HS-5 (cell line): ENCODE measurements at regions not wholly inside any gene's neighbourhood (a gene's known extent, or its start where the extent isn't known, plus 50 kb on each side); places are given as distances from the start of the nearest gene placed in this dataset.

ENCODE experiments used
- DNase-seq: peaks from one replicate; pipeline ENCODE4 v3.0.0-alpha.2; 2012; ENCODE audit warnings: low read depth

DNA sequence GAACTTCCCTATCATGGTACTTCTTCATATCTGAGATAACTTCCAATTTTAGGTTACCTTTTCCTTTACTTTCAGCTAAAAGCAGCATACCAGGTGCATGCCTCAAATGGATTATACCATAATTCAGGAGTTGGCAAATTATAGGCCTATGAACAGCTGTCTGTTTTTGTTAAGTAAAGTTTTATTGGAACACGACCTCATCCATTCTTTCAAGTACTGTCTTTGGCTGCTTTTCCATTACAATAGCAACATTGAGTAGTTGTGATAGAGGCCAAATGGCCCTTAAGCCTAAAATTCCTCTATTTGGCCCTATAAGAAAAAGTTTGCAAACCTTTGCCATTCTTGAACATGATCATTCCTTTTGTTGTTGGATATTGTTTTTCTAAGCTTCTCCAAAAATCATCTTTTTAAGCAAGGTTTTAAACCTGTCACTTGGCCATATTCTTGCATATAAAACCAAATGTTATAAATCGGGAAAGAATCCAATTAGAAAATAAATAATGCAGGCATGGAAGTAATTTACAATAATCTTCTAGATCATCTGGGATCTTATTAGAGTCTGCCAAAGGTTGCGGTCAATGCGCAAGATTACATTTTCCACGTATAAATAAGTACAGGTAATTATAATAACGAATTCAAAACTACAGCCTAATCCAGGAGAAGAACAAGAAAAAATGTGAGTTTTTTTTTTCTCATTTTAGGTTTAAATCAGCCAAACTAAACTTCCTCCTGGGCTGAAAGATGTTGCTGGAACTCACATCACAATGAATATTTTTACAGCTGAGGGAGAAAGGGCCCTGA lies 226.5 kb upstream of the ANKRD55 start:
- DNase-seq, result no peak

DNA sequence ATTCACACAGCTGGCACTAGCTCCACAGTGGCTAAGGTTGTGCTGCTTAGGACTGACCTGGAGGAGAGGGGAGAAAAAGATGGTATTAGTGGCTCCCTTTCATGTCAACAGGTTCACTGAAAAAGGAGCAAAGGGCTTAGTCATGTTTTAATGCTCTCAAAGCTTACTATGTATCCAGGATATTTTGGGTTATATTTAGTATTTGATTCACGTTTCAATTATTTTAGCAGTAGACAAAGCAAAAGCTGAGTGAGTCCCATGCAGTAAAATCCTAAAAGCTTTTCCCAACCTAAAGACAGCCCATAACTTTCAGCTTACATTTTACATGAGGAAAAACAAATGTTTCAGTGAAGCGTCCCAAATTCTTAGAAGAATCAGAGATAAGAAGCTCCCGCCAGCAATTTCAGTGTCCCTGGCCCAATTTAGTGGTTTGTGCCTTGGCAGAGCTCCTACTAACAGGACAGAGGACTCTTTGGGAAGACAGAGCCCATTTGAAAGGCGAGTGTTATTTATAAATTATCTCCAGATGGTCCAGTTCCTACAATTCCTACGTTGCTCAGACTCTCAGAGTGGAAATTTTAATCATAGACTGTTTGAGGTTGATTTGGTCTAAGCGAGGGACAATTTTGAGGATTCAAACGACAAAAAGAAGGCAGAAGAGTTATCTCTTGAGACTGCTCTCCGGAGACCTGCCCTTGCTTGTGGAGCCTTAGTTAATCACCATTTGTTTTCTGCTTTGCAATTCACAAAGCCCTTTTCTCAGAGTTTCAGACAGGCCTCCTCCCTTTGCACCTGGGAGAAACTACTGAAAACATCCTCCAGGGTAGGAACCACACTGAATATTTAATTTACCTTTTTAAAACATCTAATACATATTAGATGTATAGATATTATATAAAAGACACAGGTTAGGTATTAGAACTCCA lies 225.0 kb upstream of the ANKRD55 start:
- no peak for DNase-seq

DNA sequence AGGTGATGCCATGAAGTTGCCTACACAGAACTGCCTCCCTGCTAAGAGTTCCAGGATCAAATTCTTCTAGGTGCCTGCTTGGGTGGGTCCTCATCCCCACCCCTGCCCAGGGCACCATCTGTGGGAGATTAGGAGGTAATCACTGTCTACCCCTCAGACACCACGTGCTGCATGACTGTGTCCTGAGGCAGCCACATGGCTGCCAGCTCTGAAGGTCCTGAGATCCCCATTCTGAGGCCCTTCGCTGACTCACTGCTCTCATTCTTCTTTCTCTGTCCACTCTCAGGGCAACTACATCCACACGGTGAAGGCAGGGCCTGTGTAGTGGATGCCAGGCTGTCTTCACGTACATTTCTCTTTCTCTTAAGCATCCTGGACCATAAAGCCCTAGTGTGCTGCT lies 222.9 kb upstream of the ANKRD55 start:
- DNase-seq, result peak; percentile 8

DNA sequence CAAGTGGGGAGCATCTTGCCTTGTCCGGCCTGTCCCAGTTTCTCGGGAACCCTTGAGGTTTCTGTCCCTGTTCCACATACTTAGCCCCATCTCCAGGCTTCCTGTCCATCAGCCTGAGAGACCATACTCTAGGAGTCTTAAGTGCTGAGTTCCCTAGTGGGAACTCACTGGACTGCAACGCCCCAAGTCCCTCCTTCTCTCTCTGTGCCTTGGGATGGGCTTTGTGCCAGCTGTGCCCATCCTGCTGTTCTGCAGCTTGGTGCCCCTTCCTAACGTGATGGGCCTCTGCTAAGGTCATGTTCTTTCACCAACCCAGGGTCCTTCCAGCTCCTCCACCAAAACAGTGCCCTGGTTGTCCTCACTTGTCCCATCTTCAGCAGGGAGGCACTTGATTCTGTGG lies 222.3 kb upstream of the ANKRD55 start:
- no peak for DNase-seq

DNA sequence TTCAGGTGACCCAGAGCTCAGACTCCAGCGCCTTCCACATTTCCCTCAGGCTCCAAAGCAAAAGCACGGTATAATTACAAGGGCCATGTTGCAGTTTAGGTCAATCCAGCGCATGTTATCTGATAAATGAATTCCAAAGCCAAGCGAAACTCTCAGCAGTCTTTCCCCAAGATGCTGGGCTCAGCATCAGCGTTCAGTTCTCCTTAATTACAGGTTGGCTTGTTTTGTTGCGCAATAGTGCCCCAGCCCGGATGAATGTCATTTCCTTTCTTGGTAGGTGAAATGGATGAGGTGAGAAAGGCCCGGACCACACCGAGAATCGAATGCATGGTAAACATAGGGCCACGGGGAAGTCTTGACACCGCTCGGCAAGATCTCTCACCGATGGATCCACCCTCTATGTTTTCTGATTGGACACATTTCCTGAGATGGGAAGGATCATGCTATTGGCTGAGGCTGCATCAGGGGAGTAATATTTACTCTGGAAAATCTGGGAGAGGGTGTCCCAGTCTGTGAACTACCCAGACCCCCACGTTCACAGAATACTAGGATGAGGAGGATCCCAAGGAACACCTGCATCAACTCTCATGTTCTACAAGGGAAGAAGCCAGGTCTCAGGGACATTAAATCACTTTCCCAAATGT lies 221.2 kb upstream of the ANKRD55 start:
- no peak for DNase-seq

DNA sequence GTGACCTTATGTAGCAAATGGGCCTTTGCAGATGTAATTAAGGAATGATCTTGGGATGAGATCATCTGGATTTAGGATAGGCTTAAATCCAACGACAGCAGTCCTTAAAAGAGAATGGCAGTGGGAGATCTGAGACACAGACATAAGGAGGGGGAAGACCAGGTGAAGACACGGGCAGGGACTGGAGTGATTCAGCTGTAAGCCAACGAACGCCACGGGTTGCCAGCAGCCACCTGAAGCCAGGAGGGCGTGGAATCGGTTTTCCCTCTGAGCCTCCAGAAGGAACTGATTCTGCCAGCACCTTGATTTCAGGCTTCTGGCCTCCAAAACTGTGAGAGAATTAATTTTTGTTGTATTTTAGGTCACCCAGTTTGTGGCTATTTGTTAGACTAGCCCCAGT lies 218.6 kb upstream of the ANKRD55 start:
- DNase-seq, result no peak

DNA sequence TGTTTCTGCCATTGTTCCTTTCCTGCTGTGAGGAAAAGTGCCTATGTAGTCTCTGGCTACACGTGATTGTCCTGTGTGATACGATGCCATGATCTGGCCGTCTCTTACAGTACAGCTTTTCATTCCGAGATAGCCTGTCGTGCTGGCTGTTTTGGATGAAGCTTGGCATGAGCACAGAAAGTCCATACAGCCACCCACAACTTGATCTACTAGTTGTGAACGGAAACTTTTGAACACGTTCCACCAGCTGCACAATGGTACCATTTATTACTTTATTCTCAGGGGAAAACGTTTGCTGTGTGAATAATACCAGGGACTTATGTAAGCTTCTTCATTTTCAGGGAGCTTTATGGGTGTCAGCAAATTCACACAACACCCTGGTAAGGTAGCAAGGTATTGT lies 217.6 kb upstream of the ANKRD55 start:
- no peak for DNase-seq

DNA sequence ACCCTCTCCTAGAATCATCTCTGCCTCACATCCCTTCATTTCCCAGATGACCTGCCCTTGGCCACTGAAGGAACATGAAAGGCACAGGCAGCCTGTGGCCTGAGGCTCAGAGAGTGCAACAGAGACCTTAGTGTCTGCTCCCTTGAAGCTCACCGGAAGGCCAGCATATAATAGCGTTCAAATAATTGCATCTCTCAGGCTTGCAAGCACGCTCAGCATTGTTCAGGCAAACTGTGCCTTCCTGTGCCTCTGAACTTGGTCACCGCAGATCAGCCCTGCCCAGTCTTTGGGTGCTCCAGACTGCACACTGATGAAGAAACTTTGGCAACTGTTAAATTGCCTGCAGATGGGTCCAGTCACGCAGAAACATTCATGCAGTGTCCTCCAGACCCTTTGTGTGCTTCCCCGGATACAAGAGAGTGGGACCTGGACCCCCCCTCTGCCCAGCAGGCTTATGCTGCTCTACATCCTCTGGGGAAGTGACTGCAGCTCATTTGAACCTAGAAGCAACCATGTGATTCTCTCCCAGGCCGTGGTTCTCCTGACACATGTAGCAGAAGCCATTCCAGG lies 216.0 kb upstream of the ANKRD55 start:
- DNase-seq, result no peak

DNA sequence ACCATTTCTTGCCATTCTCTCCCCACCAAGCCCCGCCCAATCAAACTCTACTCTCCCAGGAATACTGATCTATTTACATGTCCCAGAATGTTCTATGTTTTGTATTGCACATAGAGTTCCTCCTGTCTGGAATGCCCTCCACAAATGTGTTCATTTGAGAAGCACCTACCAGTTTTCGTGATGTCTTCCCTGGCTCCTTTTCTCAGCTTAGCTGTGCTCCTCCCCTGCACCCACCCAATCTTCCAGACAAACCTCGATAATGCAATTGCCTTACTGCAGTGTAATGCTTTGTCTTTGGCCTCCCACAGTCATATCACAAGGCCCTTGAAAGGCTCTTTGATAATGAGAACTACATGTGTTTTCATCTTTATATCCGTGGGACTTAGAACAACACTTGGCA lies 214.5 kb upstream of the ANKRD55 start:
- DNase-seq, result no peak

DNA sequence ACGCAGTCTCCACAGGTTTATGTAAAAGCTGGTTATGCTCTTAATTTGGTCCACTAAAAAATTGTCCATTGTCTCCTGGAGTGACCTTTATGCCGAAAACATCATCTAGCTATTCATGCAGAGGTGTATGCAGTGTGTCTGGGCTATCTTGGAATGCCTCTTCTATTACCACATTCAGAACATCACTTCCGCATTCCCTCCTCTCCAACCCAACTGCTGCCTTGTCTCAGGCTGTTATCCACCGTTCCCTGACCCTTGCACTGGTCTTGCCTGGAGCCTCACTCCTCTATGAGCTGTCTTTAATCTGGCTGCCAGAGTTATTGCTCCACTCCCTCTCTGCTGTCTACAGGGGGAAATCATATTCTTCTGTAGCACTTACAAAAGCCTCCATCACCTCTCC lies 214.1 kb upstream of the ANKRD55 start:
- no peak for DNase-seq

DNA sequence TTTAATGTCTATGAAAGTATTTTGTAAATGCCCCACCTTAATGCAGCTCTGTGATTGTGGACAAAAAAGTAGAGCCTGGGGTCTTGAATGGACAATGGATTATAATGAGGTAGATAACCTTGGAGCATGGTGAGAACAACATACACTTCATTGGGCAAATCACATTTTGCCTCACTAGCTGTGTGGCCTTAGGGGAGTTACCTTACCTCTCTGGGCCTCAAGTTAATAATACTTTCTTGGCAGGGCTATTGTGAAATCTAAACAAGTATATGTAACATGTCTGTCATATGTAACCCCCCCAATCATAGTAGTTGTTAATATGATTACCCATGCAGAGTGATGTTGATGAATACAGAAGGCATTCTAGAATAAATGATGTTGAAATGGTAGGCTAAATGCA lies 213.6 kb upstream of the ANKRD55 start:
- no peak for DNase-seq

DNA sequence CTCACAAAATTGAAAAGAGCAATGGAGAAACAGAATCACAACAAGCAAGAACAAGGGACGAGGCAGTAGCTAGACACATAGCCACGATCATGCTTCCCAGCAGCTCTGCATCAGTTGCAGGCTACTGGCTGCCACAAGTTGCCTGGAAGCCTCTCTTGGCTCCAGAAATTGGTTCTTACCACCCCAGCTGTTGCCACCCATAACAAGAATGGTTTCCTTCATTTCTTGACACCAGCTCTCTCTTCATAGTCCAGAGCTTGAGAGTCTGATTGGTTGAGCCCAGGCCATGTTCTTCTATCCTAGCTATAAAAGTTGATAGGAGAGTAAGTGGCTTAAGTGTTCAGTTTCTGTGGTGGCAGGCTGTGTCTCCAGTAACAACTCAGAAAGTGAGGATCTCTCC lies 210.7 kb upstream of the ANKRD55 start:
- no peak for DNase-seq

DNA sequence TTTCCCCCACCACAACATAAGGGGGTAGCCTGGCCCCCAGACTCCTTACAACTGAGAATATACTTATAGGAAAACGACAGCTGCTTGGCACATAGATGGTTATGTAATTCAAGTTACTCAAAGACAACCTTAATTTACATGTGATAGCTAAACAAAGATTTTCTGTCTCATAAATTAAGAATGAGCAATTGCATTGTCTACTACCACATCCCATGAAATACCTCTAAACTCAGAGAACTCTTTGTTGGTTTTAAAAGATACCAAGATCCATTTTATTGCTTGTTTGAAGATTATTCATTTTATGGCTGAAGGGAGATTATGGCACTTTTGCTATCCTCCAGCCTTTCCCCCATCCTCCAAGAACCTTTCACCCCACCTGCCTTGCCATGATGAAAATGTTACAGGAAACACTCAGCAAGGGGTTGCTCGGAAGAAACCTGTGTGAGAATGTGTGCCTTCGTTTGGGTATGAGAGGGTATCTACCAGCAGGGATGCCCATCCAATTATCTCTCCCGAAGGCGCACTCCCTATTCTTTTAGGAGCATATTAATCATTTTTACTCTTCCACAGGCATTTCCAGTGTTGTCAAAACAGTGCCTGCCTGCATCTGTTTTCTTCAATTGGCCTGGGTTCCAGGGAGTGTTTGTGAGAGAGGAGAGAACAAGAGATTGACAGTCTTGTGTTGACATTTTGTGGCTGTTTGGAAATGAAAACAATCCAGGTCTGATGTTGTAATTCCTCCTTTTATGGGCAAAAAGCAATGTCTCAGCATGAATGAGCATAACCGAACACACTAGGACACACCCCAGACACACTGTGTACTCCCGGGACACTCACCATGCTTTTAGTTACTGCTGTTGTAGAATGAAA lies 208.0 kb upstream of the ANKRD55 start:
- DNase-seq, result no peak

DNA sequence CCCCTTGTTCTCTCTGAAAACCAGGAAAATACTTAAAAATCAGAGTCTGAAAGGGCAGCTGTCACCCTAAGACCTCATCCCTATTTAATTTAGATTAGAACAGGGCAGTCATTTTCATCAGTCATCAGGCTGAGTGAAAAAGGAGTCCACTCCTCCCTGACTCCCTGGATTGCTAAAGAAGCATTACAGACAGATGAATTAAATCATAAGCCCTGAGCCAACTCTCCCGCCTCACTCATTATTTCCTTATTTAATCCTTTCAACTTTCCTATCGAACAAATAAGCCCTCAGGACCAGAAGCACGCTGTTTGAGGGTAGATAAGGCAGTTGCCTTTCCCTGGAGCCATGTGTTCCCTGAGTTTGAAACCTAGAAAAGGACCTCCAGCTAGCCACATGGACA lies 201.9 kb upstream of the ANKRD55 start:
- no peak for DNase-seq

DNA sequence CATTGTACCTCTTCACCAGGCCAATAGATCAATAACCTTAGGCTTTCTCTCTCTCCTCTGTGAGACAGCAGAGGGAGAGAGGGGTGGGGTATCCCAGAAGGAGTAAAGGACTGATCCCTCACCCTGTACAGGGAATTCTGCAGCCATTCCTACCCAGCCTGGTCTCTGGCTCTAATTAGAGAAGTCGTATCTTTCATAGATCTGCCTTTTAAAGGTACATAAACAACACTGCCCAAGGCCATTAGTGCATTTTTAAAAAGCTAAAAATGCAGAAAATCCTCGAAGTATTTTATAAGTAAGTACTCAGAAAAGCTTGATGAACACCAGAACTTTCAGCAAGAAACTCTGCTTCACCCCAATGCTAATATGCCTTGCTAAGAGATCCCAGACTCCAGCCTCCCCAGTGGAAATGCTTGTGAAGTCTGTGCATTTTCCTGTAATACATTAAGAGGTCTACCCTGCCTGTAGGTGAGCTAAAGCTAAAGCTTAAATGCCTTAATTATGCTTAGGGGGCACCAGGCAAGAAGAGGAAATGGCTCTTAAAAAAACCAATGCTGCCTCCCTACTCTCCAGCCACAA lies 200.0 kb upstream of the ANKRD55 start:
- DNase-seq, result no peak

DNA sequence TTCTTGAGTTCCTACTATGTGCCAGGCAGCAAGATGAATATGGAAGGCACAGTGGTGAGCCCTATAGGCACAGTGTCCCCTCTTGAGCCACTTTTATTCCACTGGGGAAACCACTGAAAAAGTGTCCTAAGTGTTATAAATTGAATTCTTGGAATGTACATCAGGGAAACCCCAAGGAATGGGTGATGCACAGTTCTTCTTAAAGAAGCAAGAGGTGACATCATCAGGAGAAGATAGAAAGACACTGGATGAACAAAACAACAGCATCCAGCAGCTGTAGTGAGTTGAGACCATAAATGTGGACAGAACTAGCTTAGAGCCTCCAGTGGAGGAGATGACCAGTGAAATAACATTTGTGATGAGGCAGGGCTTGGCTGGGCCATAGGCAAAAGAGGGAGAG lies 199.2 kb upstream of the ANKRD55 start:
- no peak for DNase-seq

DNA sequence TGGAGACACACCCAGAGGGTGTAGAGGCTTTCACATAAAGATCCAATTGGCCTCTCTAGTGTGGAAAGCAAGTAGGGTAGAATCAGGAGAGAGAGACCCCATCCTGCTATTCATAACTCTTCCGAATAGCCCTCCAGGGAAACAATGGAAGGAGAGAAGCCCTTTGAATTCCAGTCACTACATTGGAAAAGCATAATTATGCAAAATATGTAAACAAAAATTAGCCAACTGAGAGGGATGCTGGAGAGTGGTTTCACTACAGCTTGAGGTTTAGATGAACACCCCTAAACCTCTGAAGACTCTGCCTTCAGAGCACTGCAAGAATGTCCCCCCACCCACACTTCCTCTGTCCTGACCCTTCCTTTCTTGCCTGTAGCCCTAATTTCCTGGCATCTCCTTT lies 197.3 kb upstream of the ANKRD55 start:
- no peak for DNase-seq

DNA sequence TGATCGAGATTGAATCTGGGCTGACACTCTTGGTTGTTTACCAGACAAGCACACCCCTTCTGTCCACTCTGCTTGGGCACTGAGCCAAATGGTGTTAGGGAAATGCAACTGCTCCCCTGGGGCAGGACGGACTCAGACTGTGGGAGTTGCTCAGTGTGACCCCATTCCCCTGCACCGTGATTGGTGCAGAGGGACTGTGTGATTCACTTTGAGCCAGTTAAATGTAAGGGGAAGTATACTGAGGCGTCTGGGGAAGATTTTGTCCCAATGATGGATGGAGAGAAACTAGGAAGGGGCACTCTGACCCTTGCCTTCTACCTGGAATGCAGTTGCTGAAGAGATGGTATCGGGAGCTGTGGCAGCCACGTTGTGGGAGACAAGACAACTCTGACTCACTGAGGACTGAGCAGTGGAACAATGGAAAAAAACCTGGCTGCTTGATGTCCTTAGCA lies 196.0 kb upstream of the ANKRD55 start:
- no peak for DNase-seq

DNA sequence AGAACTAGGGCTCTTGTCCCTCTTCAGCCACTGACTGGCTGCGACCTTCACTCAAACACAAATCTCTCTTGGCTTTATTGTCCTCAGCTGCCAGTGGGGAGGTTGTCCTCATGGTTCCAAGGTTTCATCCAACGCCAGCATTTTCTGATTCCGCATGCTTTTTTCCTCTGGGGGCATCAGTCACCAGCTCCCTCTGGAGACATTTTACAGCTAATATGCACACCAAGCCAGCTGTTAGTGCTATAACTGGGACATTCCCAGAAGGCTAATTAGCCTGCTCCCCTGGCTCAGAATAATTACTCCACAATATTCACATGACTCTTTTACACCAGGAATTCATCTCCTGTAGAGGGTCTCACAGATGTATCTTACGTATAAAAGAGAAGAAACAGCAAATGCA lies 193.6 kb upstream of the ANKRD55 start:
- no peak for DNase-seq

DNA sequence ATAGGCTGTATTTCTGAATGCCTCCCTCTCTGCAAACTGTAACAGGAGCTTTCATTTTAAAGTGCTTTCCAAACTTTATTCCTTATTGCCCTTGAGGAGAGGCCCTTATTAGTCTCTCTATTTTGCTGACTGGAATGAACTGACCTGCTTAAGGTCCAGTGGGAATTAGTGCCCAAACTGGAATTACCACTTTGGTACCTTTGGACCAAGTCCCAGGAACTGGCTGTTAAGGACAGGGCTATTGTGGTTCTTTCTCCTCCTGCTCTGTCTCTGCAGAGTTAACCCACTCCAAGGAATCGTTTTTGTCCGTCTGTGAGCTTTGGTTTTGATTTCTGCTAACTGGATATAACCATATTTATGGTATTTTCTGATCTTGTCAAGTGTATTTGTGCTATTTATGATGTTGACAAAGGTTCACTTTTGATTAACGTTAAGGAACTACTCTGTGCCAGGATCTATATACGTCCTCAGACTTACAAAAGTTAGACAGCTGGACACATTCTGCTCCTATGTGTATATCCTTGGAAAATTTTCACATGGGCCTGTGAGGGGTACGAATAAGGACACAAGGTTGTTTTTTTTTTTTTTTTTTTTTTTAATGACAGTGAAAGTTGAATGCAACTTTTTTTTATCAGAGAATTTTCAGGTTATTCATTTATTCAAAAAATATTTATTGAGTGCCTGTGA lies 189.1 kb upstream of the ANKRD55 start:
- no peak for DNase-seq
